GM10248 (cell line): ENCODE measurements at regions not wholly inside any gene's neighbourhood (a gene's known extent, or its start where the extent isn't known, plus 50 kb on each side); places are given as distances from the start of the nearest gene placed in this dataset.

ENCODE experiments used
- CTCF ChIA-PET: fragments of 300-600 bp; sonication (Branson Sonifier 250); formaldehyde crosslinking; extraction: SDS; loops from one replicate; lab custom pipeline; 2021; ENCODE audit warnings: antibody characterized with exemption; lab: Yijun Ruan, JAX
- POLR2A ChIA-PET: fragments of 350-650 bp; sonication (Branson Sonifier 250); formaldehyde crosslinking; extraction: SDS; loops from one replicate; lab custom pipeline; 2020; ENCODE audit warnings: antibody characterized with exemption; lab: Yijun Ruan, JAX
- DNase-seq: peaks from one replicate; pipeline ENCODE4 v3.0.0; 2012; ENCODE audit errors: extremely low spot score
- CTCF ChIP-seq: IDR thresholded peaks from 2 replicates; pipeline ENCODE4 v1.5.1; 2012; ENCODE audit warnings: mild to moderate bottlenecking, low read depth; ENCODE audit errors: extremely low read depth, missing control alignments, control extremely low read depth

- POLR2A ChIA-PET, result no interaction called here
- CTCF ChIA-PET, result interaction anchor here (1.4 kb wide), 1 partner anchor 155 kb away, joined by 4 read pairs; no protein-coding TSS in a partner anchor
- no peak for TF ChIP-seq CTCF
- DNase-seq, result no peak
Observed at GRCh38 chr9:69955536-69956355, 87.9 kb upstream of the MAMDC2 start.

GRCh38 chr9:69961843-69962242, 81.8 kb upstream of the MAMDC2 start:
- no peak for DNase-seq
- no peak for TF ChIP-seq CTCF
- ChIA-PET CTCF (interaction anchor here (1.2 to 13.0 kb wide), 4 partner anchors 9 to 149 kb away, joined by 3 to 168 read pairs (median 7); no protein-coding TSS in a partner anchor), POLR2A (no interaction called here)

GRCh38 chr9:69963803-69964202, 79.8 kb upstream of the MAMDC2 start:
- POLR2A ChIA-PET, result no interaction called here
- DNase-seq, result no peak
- TF ChIP-seq CTCF, result no peak
- CTCF ChIA-PET, result interaction anchor here (1.2 to 13.0 kb wide), 3 partner anchors 8 to 147 kb away, joined by 3 to 168 read pairs (median 10); no protein-coding TSS in a partner anchor

- ChIA-PET CTCF (interaction anchor here (1.2 to 13.0 kb wide), 3 partner anchors 7 to 147 kb away, joined by 3 to 168 read pairs (median 10); no protein-coding TSS in a partner anchor), POLR2A (no interaction called here)
- no peak for TF ChIP-seq CTCF
Observed at GRCh38 chr9:69964446-69964845, 79.2 kb upstream of the MAMDC2 start.

GRCh38 chr9:69965416-69966145, 78.1 kb upstream of the MAMDC2 start:
- DNase-seq, result no peak
- CTCF ChIA-PET, result interaction anchor here (13.0 kb wide), 1 partner anchor 145 kb away, joined by 168 read pairs; no protein-coding TSS in a partner anchor
- no peak for TF ChIP-seq CTCF
- POLR2A ChIA-PET, result no interaction called here

More at GRCh38 chr9:69964446-69964845, 79.2 kb upstream of the MAMDC2 start:
- DNase-seq, result no peak

- no peak for DNase-seq
- ChIA-PET CTCF (interaction anchor here (13.0 kb wide), 1 partner anchor 144 kb away, joined by 168 read pairs; no protein-coding TSS in a partner anchor), POLR2A (no interaction called here)
- TF ChIP-seq CTCF, result no peak
Observed at GRCh38 chr9:69967344-69967743, 76.3 kb upstream of the MAMDC2 start.
